ENCODE measurements at regions not wholly inside any gene's neighbourhood (a gene's known extent, or its start where the extent isn't known, plus 50 kb on each side); places are given as distances from the start of the nearest gene placed in this dataset.

DNA sequence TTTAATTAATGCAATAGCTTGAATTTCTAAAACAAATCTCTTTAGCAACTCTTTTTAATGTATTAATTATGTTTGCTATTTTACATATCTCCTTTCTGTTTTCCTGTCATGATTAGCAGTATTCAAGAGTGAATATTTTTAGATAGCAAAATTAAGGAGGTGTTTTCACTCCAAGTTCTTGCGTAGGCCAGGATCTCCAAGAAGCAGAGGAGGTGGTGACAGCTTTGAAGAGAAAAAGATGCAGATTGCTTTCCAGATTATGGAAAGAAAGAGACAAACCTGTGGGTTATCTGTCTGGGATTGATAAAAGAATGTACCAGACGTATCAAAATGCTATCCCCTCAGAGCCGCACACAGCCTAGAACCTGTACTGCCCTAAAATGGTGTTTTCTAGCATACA, 163.5 kb upstream of the FAM98A start:
- DNase-seq = no peak
- Histone ChIP-seq H3K79me2 (ENCODE audit: insufficient read depth) (no peaks in the 10 kb centered on the region), H2AFZ (ENCODE audit: low read depth) (no peak overlapping the region), H3F3A (replicated peaks; ENCODE audit: insufficient read depth) (no peaks in the 10 kb centered on the region), H3K9ac (no peak overlapping the region), H3K9me2 (no peaks in the 10 kb centered on the region), H3K4me2 (no peak overlapping the region), H4K20me1 (ENCODE audit: insufficient read depth) (no peaks in the 10 kb centered on the region), H3K9me3 (no peaks in the 10 kb centered on the region), H3K36me3 (replicated peaks in 1 of 2; ENCODE audit: control insufficient read depth in 1 of 2, insufficient read depth in 2 of 2, low read length in 1 of 2) (no peaks in the 10 kb centered on the region), H3K4me3 (ENCODE audit: low read depth in 2 of 2, low read length in 1 of 2) (no peak overlapping the region), H3K27me3 (ENCODE audit: insufficient read depth) (no peaks in the 10 kb centered on the region), H3K27ac (ENCODE audit: low read depth in 2 of 2, low read length in 1 of 2) (no peak overlapping the region), H3K4me1 (ENCODE audit: control insufficient read depth in 1 of 2, insufficient read depth in 2 of 2, low read depth in 1 of 2, low read length in 1 of 2) (no peaks in the 10 kb centered on the region)
- ChIA-PET CTCF (interaction anchor here (1.1 kb wide), 1 partner anchor 89 kb away, joined by 4 read pairs; no protein-coding TSS in a partner anchor), POLR2A (no interaction called here)
- no peak for TF ChIP-seq FOXM1 (IDR thresholded peaks at IDR 0.05; ENCODE audit: low read depth)
- no peak for TF ChIP-seq RFX5 (IDR thresholded peaks at IDR 0.05; ENCODE audit: low read length)
- TF ChIP-seq FOXJ3 (CRISPR knock-in tag; IDR thresholded peaks at IDR 0.05) = no peak
- TF ChIP-seq, protein P1, sequence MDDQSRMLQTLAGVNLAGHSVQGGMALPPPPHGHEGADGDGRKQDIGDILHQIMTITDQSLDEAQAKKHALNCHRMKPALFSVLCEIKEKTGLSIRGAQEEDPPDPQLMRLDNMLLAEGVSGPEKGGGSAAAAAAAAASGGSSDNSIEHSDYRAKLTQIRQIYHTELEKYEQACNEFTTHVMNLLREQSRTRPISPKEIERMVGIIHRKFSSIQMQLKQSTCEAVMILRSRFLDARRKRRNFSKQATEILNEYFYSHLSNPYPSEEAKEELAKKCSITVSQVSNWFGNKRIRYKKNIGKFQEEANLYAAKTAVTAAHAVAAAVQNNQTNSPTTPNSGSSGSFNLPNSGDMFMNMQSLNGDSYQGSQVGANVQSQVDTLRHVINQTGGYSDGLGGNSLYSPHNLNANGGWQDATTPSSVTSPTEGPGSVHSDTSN (IDR thresholded peaks at IDR 0.05) = no peak
- TF ChIP-seq RXRA (IDR thresholded peaks at IDR 0.05; ENCODE audit: borderline replicate concordance, low read depth) = no peak
- TF ChIP-seq GATA2 (CRISPR knock-in tag; IDR thresholded peaks at IDR 0.05) = no peak
- 13% methylated on average over 3 of the region's 3 CpGs for WGBS (ENCODE audit: low lambda C conversion rate)

DNA sequence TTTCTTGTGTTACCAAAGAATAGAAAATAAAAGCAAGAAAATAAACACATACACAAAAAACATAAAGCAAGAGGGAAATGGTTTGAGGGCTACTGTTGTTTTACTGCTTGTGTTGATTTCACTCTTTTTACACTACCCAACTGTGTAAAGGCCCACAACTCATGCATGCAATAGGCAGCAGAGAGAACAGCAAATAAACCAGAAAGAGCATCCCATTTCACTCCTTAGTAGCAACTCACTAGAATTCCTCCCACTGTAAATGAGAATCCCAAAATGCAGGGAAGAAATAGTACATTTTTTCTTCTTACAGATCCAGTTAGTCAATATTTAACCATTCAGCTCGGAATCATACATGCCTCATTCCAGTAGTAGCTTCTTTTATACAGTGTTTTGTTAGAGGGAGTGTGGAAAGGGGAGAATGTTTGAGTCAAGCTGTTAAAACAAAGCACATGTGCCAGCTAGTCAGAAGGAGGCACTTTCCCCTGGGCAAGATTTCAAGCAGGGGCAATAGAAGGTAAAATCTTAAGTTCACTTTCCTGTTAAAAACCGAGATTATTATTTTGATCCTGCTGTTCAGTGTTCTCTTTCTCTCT, 147.2 kb upstream of the FAM98A start:
- DNase-seq = no peak
- Histone ChIP-seq H3K9me2 (no peaks in the 10 kb centered on the region), H3K4me2 (no peak overlapping the region), H3K4me3 (ENCODE audit: low read depth in 2 of 2, low read length in 1 of 2) (no peak overlapping the region), H3K36me3 (replicated peaks in 1 of 2; ENCODE audit: control insufficient read depth in 1 of 2, insufficient read depth in 2 of 2, low read length in 1 of 2) (no peaks in the 10 kb centered on the region), H3K4me1 (ENCODE audit: control insufficient read depth in 1 of 2, insufficient read depth in 2 of 2, low read depth in 1 of 2, low read length in 1 of 2) (no peaks in the 10 kb centered on the region), H3K9ac (no peak overlapping the region), H3K9me3 (no peaks in the 10 kb centered on the region), H3K79me2 (ENCODE audit: insufficient read depth) (no peaks in the 10 kb centered on the region), H3F3A (replicated peaks; ENCODE audit: insufficient read depth) (no peaks in the 10 kb centered on the region), H3K27ac (ENCODE audit: low read depth in 2 of 2, low read length in 1 of 2) (no peak overlapping the region), H4K20me1 (ENCODE audit: insufficient read depth) (no peaks in the 10 kb centered on the region), H2AFZ (ENCODE audit: low read depth) (no peak overlapping the region), H3K27me3 (ENCODE audit: insufficient read depth) (no peaks in the 10 kb centered on the region)
- TF ChIP-seq, protein P2, sequence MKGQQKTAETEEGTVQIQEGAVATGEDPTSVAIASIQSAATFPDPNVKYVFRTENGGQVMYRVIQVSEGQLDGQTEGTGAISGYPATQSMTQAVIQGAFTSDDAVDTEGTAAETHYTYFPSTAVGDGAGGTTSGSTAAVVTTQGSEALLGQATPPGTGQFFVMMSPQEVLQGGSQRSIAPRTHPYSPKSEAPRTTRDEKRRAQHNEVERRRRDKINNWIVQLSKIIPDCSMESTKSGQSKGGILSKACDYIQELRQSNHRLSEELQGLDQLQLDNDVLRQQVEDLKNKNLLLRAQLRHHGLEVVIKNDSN (IDR thresholded peaks at IDR 0.05; ENCODE audit: borderline replicate concordance, low read depth) = no peak
- TF ChIP-seq CHD2 (IDR thresholded peaks at IDR 0.05; ENCODE audit: low read length, partially characterized antibody) (no peak), YY1 (IDR thresholded peaks at IDR 0.05; ENCODE audit: low read depth) (no peak), ELF1 (IDR thresholded peaks at IDR 0.05) (no peak), RXRA (IDR thresholded peaks at IDR 0.05; ENCODE audit: borderline replicate concordance, low read depth) (no peak), EZH2phosphoT487 (IDR thresholded peaks at IDR 0.05; ENCODE audit: borderline replicate concordance, low read depth) (no peak), JUND (IDR thresholded peaks at IDR 0.05) (no peak), POLR2AphosphoS5 (IDR thresholded peaks at IDR 0.05; ENCODE audit: low read depth, low read length) (no peak)
- TF ChIP-seq, protein P3, sequence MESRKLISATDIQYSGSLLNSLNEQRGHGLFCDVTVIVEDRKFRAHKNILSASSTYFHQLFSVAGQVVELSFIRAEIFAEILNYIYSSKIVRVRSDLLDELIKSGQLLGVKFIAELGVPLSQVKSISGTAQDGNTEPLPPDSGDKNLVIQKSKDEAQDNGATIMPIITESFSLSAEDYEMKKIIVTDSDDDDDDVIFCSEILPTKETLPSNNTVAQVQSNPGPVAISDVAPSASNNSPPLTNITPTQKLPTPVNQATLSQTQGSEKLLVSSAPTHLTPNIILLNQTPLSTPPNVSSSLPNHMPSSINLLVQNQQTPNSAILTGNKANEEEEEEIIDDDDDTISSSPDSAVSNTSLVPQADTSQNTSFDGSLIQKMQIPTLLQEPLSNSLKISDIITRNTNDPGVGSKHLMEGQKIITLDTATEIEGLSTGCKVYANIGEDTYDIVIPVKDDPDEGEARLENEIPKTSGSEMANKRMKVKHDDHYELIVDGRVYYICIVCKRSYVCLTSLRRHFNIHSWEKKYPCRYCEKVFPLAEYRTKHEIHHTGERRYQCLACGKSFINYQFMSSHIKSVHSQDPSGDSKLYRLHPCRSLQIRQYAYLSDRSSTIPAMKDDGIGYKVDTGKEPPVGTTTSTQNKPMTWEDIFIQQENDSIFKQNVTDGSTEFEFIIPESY (IDR thresholded peaks at IDR 0.05; ENCODE audit: borderline replicate concordance, low read depth) = no peak
- TF ChIP-seq, protein P4, sequence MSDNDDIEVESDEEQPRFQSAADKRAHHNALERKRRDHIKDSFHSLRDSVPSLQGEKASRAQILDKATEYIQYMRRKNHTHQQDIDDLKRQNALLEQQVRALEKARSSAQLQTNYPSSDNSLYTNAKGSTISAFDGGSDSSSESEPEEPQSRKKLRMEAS (IDR thresholded peaks at IDR 0.05; ENCODE audit: low read depth) = no peak
- 8% methylated on average over 2 of the region's 2 CpGs for WGBS (ENCODE audit: low lambda C conversion rate)
- ChIA-PET POLR2A (no interaction called here), CTCF (no interaction called here)

Measured in SK-N-SH (cell line).